ENCODE measurements at regions not wholly inside any gene's neighbourhood (a gene's known extent, or its start where the extent isn't known, plus 50 kb on each side); places are given as distances from the start of the nearest gene placed in this dataset.
"Not testable (repeated sequence)": the region's sequence is repeated elsewhere in the genome, so short reads cannot be mapped to it uniquely, and the experiment has no call there.

DNA sequence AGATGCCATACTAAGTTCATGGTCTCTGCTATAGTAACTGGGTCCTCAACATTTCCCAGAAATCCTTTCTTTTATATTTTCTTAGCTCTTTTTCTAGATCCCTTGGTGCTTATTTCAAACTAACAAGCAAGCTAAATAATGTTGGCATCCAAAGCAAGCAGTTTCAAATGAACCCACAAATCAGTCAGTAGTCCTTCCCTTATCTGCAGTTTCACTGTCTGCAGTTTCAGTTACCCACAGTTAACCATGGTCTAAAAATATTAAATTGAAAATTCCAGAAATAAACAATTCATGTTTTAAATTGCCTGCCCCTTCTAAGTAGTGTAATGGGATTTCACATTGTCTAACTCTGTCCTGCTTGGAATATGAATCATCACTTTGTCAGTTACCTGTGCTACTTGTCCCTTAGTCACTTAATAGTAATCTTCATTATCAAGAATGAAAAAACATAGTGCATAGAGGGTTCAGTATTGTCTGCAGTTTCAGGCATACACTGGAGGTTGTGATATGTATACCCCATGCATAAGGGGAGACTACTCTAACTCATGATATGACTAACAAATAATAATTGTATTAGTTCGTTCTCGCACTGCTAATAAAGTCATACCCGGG, 633.7 kb downstream of the MECOM start:
- DNase-seq, result no peak

DNA sequence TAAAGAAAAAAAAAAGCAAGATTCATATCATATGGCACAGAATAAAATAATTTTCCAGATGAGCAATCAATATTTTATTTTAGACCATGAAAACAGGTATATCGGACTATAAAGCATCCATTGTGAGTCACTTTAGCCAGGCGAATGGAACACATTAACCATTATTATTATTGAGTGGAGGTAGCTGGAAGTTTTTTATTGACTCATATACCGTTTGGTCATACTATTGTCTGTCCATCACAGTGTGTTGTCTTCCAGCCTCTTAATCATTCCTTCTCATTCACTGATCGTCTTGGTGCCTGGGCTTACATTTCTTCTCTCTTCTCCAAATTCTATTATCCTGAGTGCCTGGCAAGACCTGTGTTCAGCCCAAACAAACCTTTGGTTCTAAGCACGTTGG, 634.8 kb downstream of the MECOM start:
- no peak for DNase-seq

DNA sequence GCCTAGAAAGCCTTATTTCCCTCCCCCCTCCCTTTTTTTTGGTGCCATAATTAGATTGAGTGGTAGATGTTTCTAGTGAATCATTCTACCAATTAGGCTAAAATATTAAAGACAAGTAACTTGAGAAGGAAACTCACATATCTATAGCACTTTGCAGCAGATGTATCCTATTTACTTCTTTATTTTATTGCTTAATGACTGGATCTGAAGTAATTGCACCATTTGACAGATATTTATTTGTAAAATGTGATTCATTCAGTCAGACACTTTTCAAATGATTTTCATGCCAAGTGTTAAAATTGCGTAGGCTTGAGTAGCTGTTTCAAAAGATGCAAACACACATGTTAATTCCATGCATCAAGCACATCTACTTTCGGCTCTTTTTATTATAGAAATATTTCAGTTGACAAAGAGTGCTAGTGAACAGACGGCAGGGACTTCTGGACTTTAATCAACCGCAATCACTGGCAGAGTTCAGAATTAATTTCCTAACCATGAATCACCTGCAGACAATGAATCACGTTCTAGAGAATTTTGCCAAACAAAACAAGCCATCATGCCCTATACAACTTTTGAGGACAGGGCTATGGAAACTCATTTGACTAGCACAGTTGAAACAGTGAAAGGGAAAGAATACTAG, 636.8 kb downstream of the MECOM start:
- DNase-seq, result peak; percentile 6

DNA sequence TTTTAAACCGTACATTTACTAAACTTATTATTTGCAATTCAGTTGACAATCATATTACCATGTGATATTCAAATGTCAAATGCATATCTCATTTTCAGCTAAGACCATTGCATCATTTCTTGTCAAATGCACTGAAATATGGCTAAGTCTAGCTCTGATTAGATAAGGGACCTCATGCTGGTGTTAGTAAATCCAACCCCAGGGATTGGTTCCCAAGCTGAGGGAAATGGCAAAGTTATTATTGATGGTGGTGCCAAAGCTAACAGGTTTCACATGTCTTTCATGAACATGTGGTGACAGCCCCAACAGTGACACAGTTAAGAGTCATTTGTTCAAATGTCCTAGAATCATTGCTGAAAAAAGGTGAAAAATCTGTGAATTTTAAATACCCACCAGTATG, 641.1 kb downstream of the MECOM start:
- no peak for DNase-seq

DNA sequence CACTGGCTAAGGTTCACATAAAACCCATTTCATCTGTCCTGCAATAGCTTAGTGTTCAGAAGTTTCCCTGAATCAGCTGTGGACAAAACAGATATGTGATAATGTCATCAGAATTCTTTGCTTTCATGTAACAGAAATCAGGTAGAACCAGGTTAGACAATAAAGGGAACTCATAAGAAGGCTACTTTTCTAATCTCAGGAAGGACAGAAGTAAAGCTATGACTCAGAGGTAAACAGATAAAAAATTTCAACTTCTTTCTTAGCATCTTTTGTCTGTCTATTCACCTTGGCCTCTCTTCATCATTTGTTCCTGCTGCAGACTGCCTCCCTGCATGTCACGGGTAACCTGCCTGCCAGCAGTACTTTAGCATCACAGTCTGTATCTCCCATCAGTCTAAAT, 643.1 kb downstream of the MECOM start:
- no peak for DNase-seq

DNA sequence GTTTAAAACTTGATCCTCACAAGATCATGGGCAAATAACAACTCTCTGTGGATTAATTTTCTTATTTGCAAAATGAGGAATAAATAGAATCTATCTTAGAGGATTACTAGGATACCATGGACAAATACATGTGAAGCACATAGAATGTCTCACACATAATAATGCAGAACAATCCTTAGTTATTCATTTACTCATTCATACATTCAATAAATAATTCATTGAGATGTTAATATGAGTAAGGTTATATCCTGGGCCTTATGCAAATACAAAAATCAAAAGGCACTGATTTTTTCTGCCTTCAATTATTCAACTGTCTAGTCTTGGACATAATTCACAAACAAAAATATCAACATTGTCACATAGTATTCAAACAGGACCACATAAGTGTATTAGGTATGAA, 654.1 kb downstream of the MECOM start:
- no peak for DNase-seq

DNA sequence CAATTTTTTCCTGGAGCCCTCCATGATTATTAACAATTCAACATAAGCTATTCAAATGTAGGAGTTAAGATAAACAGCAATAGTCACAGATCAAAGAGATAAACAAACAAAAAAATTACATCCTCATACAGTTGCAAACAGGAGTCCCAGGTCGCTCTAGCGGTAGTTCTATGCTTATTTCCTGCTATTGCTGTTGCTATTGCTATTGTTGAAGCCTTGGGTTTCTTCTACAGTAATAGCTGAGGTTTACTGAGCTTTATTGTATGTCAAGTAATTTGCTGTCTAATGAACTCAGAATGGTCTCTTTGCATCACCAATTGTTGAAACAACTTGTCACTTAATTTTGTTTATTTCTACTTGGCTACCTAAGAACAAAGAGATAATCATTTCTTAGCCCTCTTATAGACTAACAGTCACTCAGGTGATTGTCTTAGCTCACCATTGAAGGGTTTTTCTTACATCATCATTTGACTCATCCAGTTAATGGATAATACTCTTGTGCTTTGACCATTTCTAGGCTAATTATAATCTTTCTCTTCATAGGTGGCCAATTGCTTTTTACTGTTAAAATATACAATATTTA, 654.6 kb downstream of the MECOM start:
- no peak for DNase-seq

DNA sequence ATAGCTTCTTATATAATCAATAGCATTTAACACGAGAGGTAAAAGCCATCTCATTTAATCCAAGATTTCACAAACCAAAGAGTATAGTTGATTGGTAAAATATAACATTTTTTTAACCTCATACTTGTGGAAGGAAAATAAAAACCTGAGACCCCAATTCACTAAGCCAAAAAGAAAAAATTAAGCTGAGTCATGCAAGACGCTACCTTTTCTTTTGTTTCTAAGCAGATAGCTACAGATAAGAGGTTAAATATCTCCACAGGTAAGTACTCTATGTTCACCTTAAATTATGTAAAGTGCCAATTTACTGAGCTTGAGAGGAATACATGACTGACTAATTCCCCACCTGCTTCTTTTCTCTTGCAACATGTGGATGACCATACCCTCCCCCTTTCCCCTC, 656.4 kb downstream of the MECOM start:
- no peak for DNase-seq

DNA sequence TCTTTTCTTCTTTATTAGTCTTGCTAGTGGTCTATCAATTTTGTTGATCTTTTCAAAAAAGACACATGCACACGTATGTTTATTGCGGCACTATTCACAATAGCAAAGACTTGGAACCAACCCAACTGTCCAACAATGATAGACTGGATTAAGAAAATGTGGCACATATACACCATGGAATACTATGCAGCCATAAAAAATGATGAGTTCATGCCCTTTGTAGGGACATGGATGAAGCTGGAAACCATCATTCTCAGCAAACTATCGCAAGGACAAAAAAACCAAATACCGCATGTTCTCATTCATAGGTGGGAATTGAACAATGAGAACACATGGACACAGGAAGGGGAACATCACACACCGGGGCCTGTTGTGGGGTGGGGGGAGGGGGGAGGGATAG, 657.1 kb downstream of the MECOM start:
- not testable (repeated sequence) for DNase-seq

DNA sequence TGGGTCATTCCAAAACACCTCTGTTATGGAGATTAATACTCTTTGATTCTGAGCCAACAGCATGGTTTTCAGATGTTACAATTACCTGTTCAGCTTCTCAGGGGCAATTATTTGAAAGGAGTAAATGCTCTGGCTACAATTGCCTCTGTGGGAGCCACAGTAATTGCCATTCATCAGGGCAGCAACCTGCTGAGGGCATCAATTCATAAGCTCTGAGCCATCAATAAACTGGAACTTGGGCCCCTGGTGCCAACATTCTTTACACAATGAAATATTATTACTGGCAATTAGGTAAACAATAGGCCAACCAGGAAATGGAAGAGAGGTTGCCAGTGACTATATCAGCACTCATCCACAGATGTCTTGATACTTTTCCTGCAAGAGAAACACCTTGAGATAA, 660.8 kb downstream of the MECOM start:
- no peak for DNase-seq

DNA sequence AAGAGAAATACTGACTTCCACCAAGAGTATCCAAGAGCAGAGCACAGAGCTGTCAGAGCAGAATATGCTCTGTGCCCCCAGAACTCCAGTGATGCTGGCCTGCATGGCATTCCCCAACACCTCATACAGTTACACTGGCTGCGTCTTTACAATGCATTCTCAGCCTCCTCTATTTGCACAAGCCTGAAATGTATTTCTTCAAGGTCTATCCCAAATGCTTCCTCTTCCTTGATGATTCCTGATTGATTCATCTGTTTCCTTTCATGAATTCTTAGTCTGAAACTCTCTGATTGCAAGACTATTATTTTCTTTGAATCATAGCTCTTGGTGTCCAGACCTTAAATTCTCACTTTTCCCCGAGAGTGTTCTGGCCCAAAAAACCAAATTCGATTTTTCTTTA, 664.7 kb downstream of the MECOM start:
- DNase-seq, result no peak

DNA sequence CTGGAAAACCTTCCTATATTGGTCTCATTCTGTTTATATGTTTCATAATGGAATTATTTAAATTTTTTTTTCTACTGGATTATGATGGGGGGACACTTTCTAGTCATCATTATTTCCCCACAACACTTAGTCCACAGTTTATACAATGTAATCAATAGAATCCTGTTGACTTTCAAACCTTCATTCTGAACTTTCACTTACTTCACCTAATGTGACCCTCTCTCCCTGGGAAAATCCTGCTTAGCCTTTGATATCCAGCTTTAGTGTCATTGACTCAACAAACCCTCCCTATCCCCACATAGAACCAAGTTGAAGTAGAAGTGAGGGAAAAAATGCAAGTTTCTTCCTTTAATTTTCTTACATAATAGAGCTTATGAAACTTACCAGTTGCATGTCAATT, 666.0 kb downstream of the MECOM start:
- DNase-seq, result no peak

DNA sequence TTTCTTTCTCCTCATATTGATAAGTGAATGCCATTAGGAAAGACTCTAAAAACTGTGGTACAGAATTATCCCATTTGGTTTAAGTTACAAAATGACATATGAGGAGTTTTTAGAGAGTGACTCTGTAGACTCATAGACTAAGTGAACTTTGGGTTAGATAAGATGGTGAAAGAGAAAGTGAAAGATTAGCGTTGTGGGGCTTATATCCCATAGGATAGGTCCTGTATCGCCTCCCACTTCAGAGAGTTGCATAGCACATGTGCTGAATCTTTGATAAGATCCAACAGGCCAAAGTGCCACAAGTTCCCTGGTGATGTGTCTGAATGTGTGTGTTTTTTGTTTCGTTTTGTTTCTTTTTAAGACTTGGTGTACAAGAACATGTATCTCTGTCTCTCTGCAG, 666.9 kb downstream of the MECOM start:
- no peak for DNase-seq

DNA sequence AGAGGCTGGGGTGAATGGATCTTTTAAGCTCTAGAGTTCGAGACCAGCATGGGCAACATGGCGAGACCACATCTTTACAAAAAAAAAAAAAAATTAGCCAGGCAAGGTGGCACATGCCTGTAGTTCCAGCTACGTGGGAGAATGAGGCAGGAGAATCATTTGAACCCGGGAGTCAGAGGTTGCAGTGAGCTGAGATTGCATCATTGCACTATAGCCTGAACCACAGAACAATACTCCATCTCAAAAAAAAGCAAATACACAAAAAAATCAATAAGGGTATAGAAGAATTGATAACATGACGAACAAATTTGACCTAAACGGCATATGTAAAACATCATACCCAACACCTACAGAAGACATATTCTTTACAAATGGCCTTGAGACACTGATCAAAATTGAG, 668.4 kb downstream of the MECOM start:
- DNase-seq, result no peak

DNA sequence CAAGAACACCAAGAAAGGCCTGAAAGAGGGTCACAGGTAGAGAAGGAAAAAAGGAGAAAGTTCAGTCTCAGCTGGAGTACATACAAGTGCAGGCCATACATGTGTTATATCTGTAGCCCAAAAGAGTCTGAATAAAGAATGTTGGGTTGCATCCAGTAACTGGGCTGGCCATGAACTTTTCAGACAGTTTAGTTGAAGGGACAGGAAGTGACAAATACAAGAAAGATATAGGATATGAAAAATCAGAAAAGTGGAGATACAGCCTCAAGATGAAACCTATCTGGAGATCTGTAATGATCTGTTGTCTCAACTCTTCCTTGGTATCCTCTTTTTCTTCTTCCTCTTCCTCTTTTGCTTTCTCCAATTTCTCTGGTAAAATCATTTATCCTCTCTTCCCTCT, 671.7 kb downstream of the MECOM start:
- no peak for DNase-seq

DNA sequence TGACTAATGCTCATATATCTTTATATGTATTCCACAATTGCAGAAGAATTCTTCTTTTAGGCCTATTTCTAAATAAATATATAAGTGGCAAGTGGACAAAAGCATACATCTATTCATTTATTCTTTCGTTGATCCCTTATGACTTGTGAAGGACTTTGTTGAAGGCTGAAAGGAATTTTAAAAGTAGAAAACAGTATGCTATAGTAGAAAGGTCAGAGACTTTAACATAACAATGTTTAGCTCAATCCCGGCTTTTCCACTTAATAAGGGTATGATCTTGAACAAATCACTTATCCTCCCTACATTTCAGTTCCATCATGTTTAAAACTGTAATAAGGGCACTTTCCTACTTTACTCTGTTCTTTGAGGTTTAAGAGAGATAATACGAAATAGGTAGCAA, 672.9 kb downstream of the MECOM start:
- DNase-seq, result no peak

DNA sequence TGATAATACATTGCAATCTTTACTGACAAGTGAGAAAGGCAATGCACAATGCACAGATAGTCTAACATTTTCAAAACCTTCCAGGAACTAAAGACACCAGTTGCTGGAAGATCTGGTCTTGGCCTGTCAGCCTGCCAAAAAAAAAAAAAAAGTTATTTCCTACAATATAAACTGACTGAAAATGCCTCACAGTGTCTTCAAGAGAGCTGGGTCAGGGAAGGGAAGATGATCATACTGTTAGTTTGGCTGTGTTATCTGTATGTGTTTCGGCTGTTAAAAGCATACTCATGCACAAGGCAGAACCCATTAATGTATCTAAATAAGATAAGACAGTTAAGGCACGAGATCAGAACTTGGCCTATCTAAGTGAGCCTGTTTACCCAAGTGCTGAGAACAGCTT, 673.4 kb downstream of the MECOM start:
- no peak for DNase-seq

DNA sequence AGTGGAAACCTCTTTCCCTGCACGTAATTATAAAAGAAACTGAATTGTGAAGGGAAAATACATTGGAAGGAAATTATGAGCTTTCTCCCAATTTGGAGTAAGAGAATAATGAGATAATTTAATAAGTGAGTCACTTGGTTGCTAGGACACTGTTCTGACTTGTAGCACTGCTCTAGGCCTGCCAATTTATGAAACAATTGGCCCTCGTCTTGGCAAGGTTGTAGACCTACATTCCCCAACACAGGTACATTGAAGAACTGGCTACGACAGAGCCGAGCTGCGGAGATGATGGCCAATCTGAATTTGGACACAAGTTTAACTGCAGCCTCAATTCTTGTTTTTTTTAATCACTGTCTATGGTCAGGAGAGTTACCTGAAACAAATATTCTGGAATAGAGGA, 674.1 kb downstream of the MECOM start:
- DNase-seq, result no peak

DNA sequence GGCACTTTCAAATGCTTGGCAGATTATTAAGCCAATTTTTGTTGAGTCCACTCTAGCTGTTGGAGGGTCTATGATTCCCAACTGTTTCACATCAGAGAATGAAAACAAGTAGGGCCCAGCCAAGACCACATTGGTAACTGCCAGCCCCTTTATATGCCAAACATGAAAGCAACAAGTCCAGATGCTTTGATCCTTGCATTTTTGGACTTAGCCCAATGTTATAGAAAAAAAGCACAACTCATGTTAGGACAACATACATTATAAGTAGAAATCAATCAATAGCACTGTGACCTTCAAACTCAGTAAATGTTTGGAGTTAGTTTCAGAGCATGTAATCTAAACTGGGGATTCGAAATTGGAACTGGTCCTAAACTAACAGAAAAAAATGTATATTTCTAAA, 674.7 kb downstream of the MECOM start:
- no peak for DNase-seq

DNA sequence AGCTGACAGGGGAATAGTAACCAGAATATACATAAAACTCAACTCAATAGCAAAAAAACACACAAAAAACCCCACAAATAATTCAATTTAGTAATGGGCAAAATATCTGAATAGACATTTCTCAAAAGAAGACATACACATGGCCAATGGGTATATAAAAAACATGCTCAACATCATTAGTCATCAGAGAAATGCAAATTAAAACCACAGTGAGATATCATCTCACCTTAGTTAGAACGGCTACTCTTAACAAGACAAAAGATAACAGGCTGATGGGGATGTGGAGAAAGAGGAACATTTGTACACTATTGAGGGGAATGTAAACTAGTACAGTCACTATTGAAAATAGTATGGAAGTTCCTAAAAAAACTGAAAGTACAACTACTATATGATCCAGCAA, 678.6 kb downstream of the MECOM start:
- DNase-seq, result no peak

DNA sequence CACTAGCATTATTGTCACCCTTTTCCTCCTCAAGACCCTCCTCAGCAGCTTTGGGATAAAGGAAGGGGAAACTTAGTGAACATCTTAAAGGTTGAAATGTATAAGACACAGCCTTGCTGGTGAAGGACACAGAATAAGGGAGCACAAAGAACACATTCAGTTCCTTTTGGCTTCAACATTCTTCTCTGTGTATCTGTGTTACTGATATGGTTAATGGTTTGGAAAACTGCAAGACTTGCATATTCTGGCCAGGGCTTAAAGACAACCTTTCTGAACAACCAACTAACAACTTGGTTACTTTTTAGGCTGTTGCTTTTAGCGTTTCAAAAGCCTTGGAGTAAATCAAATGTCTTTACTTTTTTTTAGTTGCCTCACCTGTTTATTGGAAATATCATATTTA, 680.5 kb downstream of the MECOM start:
- DNase-seq, result no peak

DNA sequence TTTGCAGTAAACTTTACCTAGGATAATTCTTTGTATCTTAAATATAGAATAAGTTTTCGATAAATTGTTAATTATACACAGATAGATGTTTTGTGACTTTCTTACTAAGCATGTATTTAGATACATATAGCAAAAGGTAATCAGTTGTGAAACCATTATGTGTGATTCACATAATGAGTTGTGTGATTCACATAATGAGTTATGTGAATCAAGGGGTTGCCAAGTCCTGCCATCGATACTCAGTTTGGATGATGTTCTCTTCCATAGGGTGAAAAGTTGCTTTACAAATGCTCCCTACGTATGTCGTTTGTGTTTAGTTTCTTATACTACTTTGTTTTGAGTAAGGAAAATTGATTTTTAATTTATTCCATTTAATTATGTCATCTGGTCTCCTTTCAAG, 682.1 kb downstream of the MECOM start:
- DNase-seq, result no peak

DNA sequence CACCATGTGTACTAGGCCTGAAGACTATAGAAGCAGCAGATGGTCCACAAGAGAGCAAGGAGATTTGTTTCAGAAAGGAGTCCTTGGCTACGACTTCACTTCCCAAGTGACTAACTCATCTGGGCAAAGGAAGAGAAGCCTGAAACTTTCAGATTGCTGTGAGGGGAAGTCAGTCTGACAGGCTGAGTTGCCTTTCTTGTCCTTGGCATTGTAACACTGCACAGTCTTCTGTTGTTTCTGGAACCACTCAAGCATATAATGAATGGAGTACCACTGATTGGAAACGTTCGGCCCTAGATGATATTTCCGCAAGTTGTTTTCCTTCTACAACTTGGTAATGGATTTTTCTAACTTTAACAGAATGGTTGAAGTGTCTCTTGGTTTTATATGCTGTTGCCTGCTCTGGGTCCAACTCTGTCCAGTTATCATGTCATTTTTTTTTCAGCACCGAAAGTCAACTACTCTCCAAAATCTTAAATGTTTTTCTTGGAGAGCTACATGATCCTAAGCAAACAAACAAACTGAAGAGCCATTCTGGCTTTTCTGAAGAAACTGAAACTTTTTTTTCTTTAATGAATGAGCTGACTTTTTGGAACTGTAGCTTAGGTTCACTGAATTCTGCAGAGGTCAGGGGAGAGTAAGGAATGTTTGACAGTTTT, 685.7 kb downstream of the MECOM start:
- no peak for DNase-seq

DNA sequence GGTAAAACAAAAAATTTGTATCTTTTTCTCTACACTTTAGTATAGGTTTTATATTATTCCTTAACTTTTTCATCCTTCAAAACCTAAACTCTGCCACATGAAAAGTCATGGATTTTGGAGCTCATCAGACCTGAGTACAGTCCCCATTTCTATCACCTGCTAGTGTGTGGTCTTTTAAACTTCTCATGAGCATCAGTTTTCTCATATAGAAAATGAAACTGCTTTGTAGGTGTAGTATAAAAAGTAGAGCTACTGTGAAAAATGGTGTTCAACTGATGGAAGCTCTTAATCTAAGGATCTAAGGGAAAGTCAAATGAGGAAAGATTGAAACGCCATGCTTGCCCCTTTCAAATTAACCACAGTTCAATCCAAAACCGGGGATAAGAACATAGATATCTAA, 686.5 kb downstream of the MECOM start:
- no peak for DNase-seq
